ENCODE measurements at regions not wholly inside any gene's neighbourhood (a gene's known extent, or its start where the extent isn't known, plus 50 kb on each side); places are given as distances from the start of the nearest gene placed in this dataset.

GRCh38 chr11:22479208-22479607 lies 141.0 kb downstream of the SLC17A6 start:
- POLR2A ChIA-PET, result no interaction called here
- DNase-seq (ENCODE audit: extremely low spot score), result no peak
- CTCF ChIA-PET, result interaction anchor here (1.0 kb wide), 1 partner anchor 18 kb away, joined by 3 read pairs; no protein-coding TSS in a partner anchor
- TF ChIP-seq, protein P1, sequence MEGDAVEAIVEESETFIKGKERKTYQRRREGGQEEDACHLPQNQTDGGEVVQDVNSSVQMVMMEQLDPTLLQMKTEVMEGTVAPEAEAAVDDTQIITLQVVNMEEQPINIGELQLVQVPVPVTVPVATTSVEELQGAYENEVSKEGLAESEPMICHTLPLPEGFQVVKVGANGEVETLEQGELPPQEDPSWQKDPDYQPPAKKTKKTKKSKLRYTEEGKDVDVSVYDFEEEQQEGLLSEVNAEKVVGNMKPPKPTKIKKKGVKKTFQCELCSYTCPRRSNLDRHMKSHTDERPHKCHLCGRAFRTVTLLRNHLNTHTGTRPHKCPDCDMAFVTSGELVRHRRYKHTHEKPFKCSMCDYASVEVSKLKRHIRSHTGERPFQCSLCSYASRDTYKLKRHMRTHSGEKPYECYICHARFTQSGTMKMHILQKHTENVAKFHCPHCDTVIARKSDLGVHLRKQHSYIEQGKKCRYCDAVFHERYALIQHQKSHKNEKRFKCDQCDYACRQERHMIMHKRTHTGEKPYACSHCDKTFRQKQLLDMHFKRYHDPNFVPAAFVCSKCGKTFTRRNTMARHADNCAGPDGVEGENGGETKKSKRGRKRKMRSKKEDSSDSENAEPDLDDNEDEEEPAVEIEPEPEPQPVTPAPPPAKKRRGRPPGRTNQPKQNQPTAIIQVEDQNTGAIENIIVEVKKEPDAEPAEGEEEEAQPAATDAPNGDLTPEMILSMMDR (IDR thresholded peaks at IDR 0.05; ENCODE audit: control extremely low read depth, extremely low read depth, low read depth, missing control alignments), result no peak

DNA sequence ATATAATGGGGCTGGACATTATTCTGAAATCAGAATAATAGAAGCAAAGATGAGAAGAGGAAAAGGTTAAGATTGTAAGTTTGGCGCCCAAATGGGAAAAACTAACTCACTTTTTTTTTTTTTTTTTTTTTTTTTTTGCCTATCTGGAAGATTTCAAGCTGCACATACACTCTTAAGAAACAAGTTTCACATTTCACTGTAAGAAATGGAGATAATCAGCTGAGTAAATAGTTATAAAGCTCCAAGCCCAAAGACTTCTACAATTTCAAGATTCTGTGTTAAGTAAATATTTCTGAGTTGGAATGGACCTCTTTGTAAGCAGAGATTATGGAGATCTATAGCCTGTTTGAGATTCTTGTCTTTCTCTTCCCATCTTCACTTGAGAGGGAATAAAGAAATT lies 140.0 kb downstream of the SLC17A6 start:
- ChIA-PET CTCF (interaction anchor here (1.0 kb wide), 1 partner anchor 21 kb away, joined by 3 read pairs; no protein-coding TSS in a partner anchor), POLR2A (no interaction called here)
- TF ChIP-seq, protein P1 (IDR thresholded peaks at IDR 0.05; ENCODE audit: control extremely low read depth, extremely low read depth, low read depth, missing control alignments), result no peak
- DNase-seq (ENCODE audit: extremely low spot score), result no peak

- ChIA-PET CTCF (no interaction called here), POLR2A (no interaction called here)
- DNase-seq (ENCODE audit: extremely low spot score), result no peak
- TF ChIP-seq, protein P1 (IDR thresholded peaks at IDR 0.05; ENCODE audit: control extremely low read depth, extremely low read depth, low read depth, missing control alignments), result no peak
These were observed 139.1 kb downstream of the SLC17A6 start for GRCh38 chr11:22477312-22477711.

GRCh38 chr11:22476589-22476988 lies 138.4 kb downstream of the SLC17A6 start:
- DNase-seq (ENCODE audit: extremely low spot score), result no peak
- POLR2A ChIA-PET, result no interaction called here
- CTCF ChIA-PET, result no interaction called here
- TF ChIP-seq, protein P1 (IDR thresholded peaks at IDR 0.05; ENCODE audit: control extremely low read depth, extremely low read depth, low read depth, missing control alignments), result no peak

GRCh38 chr11:22474616-22475015 lies 136.4 kb downstream of the SLC17A6 start:
- POLR2A ChIA-PET, result no interaction called here
- DNase-seq (ENCODE audit: extremely low spot score), result no peak
- TF ChIP-seq, protein P1 (IDR thresholded peaks at IDR 0.05; ENCODE audit: control extremely low read depth, extremely low read depth, low read depth, missing control alignments), result no peak
- CTCF ChIA-PET, result no interaction called here

GRCh38 chr11:22473586-22473985 lies 135.4 kb downstream of the SLC17A6 start:
- TF ChIP-seq, protein P1 (IDR thresholded peaks at IDR 0.05; ENCODE audit: control extremely low read depth, extremely low read depth, low read depth, missing control alignments), result no peak
- ChIA-PET POLR2A (no interaction called here), CTCF (no interaction called here)
- no peak for DNase-seq (ENCODE audit: extremely low spot score)

GRCh38 chr11:22472306-22472705 lies 134.1 kb downstream of the SLC17A6 start:
- CTCF ChIA-PET, result no interaction called here
- DNase-seq (ENCODE audit: extremely low spot score), result no peak
- POLR2A ChIA-PET, result no interaction called here
- TF ChIP-seq, protein P1 (IDR thresholded peaks at IDR 0.05; ENCODE audit: control extremely low read depth, extremely low read depth, low read depth, missing control alignments), result no peak
